Suprapubic skin (tissue), 4 donors: ENCODE measurements at regions not wholly inside any gene's neighbourhood (a gene's known extent, or its start where the extent isn't known, plus 50 kb on each side); places are given as distances from the start of the nearest gene placed in this dataset.

Experiments
- DNase-seq, 2 donors: peaks; one replicate each; pipeline ENCODE4 v3.0.0-alpha.2; 2019; ENCODE audit warnings: low spot score in 2 of 2
- H3K27ac ChIP-seq: fragments of 200-600 bp; sonication (generic); one replicate; pipeline ENCODE4 v1.5.1; 2019
- H3K27me3 ChIP-seq: fragments of 200-600 bp; sonication (generic); one replicate; pipeline ENCODE4 v1.5.1; 2019
- H3K36me3 ChIP-seq: fragments of 200-600 bp; sonication (generic); one replicate; pipeline ENCODE4 v1.5.1; 2019
- H3K4me1 ChIP-seq: fragments of 200-600 bp; sonication (generic); one replicate; pipeline ENCODE4 v1.5.1; 2019
- H3K4me3 ChIP-seq: fragments of 200-600 bp; sonication (generic); one replicate; pipeline ENCODE4 v1.5.1; 2019; ENCODE audit warnings: mild to moderate bottlenecking
- H3K9me3 ChIP-seq: fragments of 200-600 bp; sonication (generic); one replicate; pipeline ENCODE4 v1.5.1; 2019
- EP300 ChIP-seq: sonication (generic); formaldehyde crosslinking; IDR thresholded peaks from one replicate; pipeline ENCODE4 v1.6.1; 2017; ENCODE audit warnings: antibody characterized with exemption
- POLR2A ChIP-seq, 2 donors: fragments of 450-650 bp; IDR thresholded peaks; one replicate each; pipeline ENCODE4 v1.6.1; 2017; ENCODE audit warnings: antibody characterized with exemption in 2 of 2, mild to moderate bottlenecking in 2 of 2, moderate library complexity in 2 of 2
- POLR2AphosphoS5 ChIP-seq, 3 donors: sonication (generic); formaldehyde crosslinking; IDR thresholded peaks; one replicate each; pipeline ENCODE4 v1.6.1; 2017; ENCODE audit warnings: antibody characterized with exemption in 3 of 3
- WGBS: methylation state at CpG from one replicate; pipeline ENCODE4 v1.1.5; 2018; 5-methylcytosine and 5-hydroxymethylcytosine counted together
- TF ChIP-seq, protein P1 (sequence below), 2 donors: fragments of 200-600 bp in 1 of 2; fragments of 450-650 bp in 1 of 2; sonication (generic) in 1 of 2; IDR thresholded peaks; one replicate each; pipeline ENCODE4 v1.5.1; 2016 to 2019; ENCODE audit warnings: antibody characterized with exemption in 2 of 2, mild to moderate bottlenecking in 1 of 2, moderate library complexity in 1 of 2

DNA sequence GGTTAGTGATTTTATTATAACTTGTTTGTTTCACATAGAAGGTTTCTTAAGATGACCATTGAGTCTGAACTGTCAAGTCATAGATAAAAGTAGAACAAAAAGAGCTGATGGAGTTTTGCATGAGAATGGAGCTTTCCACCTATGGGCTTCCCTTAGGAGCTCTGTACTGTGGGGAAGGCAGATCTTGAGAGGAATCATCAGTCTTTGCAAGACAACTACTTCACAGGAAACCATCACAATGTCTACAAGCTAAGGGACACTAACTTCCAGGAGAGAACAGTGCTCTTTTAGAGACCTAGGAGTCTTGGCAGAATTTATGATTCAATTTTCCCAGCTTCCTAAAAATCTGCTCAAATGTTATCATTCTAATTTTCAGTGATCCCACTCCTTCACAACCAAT lies 78.2 kb downstream of the FBXO5 start:
- no peak for TF ChIP-seq EP300
- TF ChIP-seq, protein P1, sequence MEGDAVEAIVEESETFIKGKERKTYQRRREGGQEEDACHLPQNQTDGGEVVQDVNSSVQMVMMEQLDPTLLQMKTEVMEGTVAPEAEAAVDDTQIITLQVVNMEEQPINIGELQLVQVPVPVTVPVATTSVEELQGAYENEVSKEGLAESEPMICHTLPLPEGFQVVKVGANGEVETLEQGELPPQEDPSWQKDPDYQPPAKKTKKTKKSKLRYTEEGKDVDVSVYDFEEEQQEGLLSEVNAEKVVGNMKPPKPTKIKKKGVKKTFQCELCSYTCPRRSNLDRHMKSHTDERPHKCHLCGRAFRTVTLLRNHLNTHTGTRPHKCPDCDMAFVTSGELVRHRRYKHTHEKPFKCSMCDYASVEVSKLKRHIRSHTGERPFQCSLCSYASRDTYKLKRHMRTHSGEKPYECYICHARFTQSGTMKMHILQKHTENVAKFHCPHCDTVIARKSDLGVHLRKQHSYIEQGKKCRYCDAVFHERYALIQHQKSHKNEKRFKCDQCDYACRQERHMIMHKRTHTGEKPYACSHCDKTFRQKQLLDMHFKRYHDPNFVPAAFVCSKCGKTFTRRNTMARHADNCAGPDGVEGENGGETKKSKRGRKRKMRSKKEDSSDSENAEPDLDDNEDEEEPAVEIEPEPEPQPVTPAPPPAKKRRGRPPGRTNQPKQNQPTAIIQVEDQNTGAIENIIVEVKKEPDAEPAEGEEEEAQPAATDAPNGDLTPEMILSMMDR (IDR thresholded peaks at IDR 0.05), result no peak
- no peak for TF ChIP-seq POLR2A (IDR thresholded peaks at IDR 0.05)
- no peak for TF ChIP-seq POLR2AphosphoS5 (IDR thresholded peaks at IDR 0.05)
- Histone ChIP-seq H3K4me3 (no peak overlapping the region), H3K27ac (no peak overlapping the region), H3K36me3 (no peaks in the 10 kb centered on the region), H3K4me1 (no peaks in the 10 kb centered on the region), H3K9me3 (no peaks in the 10 kb centered on the region), H3K27me3 (no peaks in the 10 kb centered on the region)
- DNase-seq, result no peak

DNA sequence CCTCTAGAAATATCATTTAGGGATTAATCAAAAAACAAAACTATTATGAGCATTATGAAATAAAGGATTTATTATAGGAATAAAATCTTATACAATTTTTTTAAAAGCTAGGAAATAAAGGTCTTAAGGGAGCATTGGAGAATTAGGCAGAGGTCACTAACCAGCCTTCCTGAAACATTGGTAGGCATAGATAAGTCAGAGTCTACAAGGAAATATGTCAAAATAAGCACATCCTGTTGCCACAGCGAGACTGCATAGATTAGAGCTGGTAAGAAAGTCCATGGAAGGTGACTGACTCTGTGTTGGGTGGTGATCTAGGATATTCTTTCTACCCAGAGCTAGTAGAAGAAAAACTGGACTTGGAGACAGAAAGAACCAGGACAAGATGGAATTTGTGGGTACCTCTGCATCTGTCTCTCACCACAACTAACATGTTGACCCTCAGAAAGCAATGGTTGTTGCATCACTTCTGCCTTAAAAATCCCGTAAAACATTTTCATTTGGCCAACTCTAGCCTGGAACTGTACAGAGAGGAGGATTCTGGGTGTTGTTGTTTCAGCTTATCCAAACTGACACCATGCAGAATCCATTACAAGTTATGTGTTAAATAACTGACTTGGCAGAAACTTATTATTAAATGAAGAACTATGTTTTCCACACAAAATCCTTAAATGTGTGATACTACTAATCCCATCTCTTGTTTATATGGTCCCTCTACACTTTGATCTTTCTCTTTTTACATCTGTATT lies 77.1 kb downstream of the FBXO5 start:
- no peaks in the 10 kb centered on the region for H3K4me1 ChIP-seq
- H3K9me3 ChIP-seq, result no peaks in the 10 kb centered on the region
- no peak overlapping the region for H3K27ac ChIP-seq
- TF ChIP-seq POLR2A (IDR thresholded peaks at IDR 0.05) (no peak), POLR2AphosphoS5 (IDR thresholded peaks at IDR 0.05) (no peak), EP300 (no peak)
- TF ChIP-seq, protein P1 (IDR thresholded peaks at IDR 0.05), result no peak
- no peak overlapping the region for H3K4me3 ChIP-seq
- no peaks in the 10 kb centered on the region for H3K36me3 ChIP-seq
- H3K27me3 ChIP-seq, result no peaks in the 10 kb centered on the region
- WGBS, result 57% methylated on average over 2 of the region's 2 CpGs
- no peak for DNase-seq

DNA sequence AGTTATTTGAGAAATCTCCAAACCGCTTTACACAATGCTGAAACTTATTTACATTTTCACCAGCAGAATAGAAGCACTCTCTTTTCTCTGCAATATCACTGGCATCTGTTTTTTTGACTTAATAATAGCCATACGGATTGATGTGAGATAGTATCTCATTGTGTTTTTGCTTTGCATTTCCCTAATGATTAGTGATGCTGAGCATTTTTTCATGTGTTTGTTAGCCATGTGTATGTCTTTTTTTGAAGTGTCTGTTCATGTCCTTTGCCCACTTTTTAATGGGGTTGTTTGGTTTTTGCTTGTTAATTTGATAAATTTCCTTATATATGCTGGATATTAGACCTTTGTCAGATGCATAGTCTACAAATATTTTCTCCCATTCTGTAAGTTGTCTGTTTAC lies 73.6 kb downstream of the FBXO5 start:
- WGBS, result 62% methylated on average over 2 of the region's 2 CpGs

DNA sequence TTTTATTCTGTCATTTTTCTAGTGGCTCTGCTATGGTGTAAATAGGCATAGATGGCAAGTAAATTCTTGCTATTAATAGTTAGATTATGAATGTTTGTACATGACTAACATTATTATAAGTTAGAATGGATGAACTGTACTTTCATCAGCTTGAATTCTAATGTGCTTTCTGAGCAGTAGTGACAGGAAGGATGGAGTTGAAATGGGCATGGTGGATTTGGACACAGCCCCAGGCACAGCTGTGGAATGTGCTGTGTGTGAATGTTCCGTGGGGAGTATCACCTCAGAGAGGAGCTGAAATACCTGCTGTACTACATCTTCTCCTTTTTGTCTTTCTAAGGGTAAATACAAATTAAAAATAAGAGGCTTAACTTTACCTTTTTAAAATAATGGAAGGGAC lies 66.8 kb downstream of the FBXO5 start:
- TF ChIP-seq EP300 (no peak), POLR2A (IDR thresholded peaks at IDR 0.05) (no peak), POLR2AphosphoS5 (IDR thresholded peaks at IDR 0.05) (no peak)
- TF ChIP-seq, protein P1 (IDR thresholded peaks at IDR 0.05), result no peak
- no peaks in the 10 kb centered on the region for H3K4me1 ChIP-seq
- no peak overlapping the region for H3K4me3 ChIP-seq
- no peaks in the 10 kb centered on the region for H3K36me3 ChIP-seq
- 24% methylated on average over 1 of the region's 1 CpG for WGBS
- H3K9me3 ChIP-seq, result no peaks in the 10 kb centered on the region
- H3K27ac ChIP-seq, result no peak overlapping the region
- no peak for DNase-seq
- H3K27me3 ChIP-seq, result no peaks in the 10 kb centered on the region

More for the DNA sequence above, 73.6 kb downstream of the FBXO5 start:
- Histone ChIP-seq H3K4me3 (no peak overlapping the region), H3K4me1 (no peaks in the 10 kb centered on the region), H3K27ac (no peak overlapping the region), H3K27me3 (no peaks in the 10 kb centered on the region), H3K9me3 (no peaks in the 10 kb centered on the region), H3K36me3 (no peaks in the 10 kb centered on the region)
- DNase-seq, result no peak
- TF ChIP-seq POLR2AphosphoS5 (IDR thresholded peaks at IDR 0.05) (no peak), POLR2A (IDR thresholded peaks at IDR 0.05) (no peak), EP300 (no peak)
- TF ChIP-seq, protein P1 (IDR thresholded peaks at IDR 0.05), result no peak

DNA sequence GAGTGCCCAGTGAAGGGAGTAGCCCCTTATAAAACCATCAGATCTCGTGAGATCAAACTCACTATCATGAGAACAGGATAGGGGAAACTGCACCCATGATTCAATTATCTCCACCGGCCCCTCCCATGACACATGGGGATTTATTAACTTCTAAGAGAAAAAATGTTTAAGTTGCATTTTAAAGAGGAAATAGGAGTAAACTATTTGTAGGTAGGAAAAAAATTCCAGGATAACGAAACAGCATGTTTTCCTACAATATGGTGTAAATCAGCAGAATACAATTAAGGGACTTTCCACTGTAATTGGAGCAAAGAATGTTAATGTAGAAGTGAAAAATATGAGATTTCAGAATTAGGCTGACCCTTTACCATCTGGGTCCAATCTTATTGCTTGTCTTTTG lies 63.9 kb downstream of the FBXO5 start:
- no peaks in the 10 kb centered on the region for H3K4me1 ChIP-seq
- H3K36me3 ChIP-seq, result no peaks in the 10 kb centered on the region
- WGBS, result 44% methylated on average over 3 of the region's 3 CpGs
- H3K27ac ChIP-seq, result no peak overlapping the region
- TF ChIP-seq POLR2AphosphoS5 (IDR thresholded peaks at IDR 0.05) (no peak), POLR2A (IDR thresholded peaks at IDR 0.05) (no peak), EP300 (no peak)
- TF ChIP-seq, protein P1 (IDR thresholded peaks at IDR 0.05), result no peak
- no peaks in the 10 kb centered on the region for H3K27me3 ChIP-seq
- no peaks in the 10 kb centered on the region for H3K9me3 ChIP-seq
- H3K4me3 ChIP-seq, result no peak overlapping the region
- DNase-seq, result no peak
